Mesenchymal stem cell (in vitro differentiated cells and primary cell): ENCODE measurements at regions not wholly inside any gene's neighbourhood (a gene's known extent, or its start where the extent isn't known, plus 50 kb on each side); places are given as distances from the start of the nearest gene placed in this dataset.
A peak's percentile ranks its signal among the peaks of the same experiment; 100 is the strongest.

ENCODE experiments used
- DNase-seq: peaks from one replicate; pipeline ENCODE4 v3.0.0-alpha.2; 2013
- H2AFZ ChIP-seq: one replicate; pipeline ENCODE4 v1.6.1; 2013; ENCODE audit warnings: low read depth, mild to moderate bottlenecking, control low read depth, inconsistent platforms, low read length, moderate library complexity
- H2AK5ac ChIP-seq: 2 replicates; pipeline ENCODE4 v1.6.1; 2013; ENCODE audit warnings: low read length, moderate library complexity, mild to moderate bottlenecking, inconsistent platforms; ENCODE audit not compliant: severe bottlenecking
- H2BK120ac ChIP-seq: one replicate; pipeline ENCODE4 v1.6.1; 2013; ENCODE audit warnings: low read depth, mild to moderate bottlenecking, inconsistent platforms, low read length, moderate library complexity
- H2BK12ac ChIP-seq, 2 experiments: one replicate each; pipeline ENCODE4 v1.6.1; 2013; ENCODE audit warnings: inconsistent platforms in 2 of 2, low read length in 2 of 2, mild to moderate bottlenecking in 2 of 2, moderate library complexity in 2 of 2, control low read depth in 1 of 2
- H2BK15ac ChIP-seq: one replicate; pipeline ENCODE4 v1.6.1; 2013; ENCODE audit warnings: mild to moderate bottlenecking, low read depth, inconsistent platforms; ENCODE audit not compliant: poor library complexity, severe bottlenecking
- H2BK5ac ChIP-seq: 2 replicates; pipeline ENCODE4 v1.6.1; 2013; ENCODE audit warnings: low read depth, mild to moderate bottlenecking, low read length, control low read depth, inconsistent platforms; ENCODE audit not compliant: poor library complexity, severe bottlenecking
- H3K14ac ChIP-seq, 2 experiments: one replicate each; pipeline ENCODE4 v1.6.1; 2013; ENCODE audit warnings: inconsistent platforms in 2 of 2, low read length in 2 of 2, control low read depth in 1 of 2, mild to moderate bottlenecking in 1 of 2, moderate library complexity in 1 of 2
- H3K18ac ChIP-seq, 2 experiments: one replicate each; pipeline ENCODE4 v1.6.1; 2013; ENCODE audit warnings: inconsistent platforms in 2 of 2, low read length in 2 of 2, control low read depth in 1 of 2, low read depth in 1 of 2, mild to moderate bottlenecking in 1 of 2
- H3K23ac ChIP-seq, 2 experiments: one replicate each; pipeline ENCODE4 v1.6.1; 2013; ENCODE audit warnings: inconsistent platforms in 2 of 2, low read length in 2 of 2, mild to moderate bottlenecking in 2 of 2, moderate library complexity in 2 of 2, control low read depth in 1 of 2
- H3K27ac ChIP-seq: 2 replicates; pipeline ENCODE4 v1.5.1; 2013; ENCODE audit warnings: mild to moderate bottlenecking, moderate library complexity, low read length, control low read depth, inconsistent platforms; ENCODE audit not compliant: poor library complexity, severe bottlenecking
- H3K27me3 ChIP-seq, 2 experiments: 2 replicates each; pipeline versions ENCODE4 v1.6.1 to v1.7.0; 2013; ENCODE audit warnings: low read length in 2 of 2, mild to moderate bottlenecking in 2 of 2, moderate library complexity in 2 of 2, control low read depth in 1 of 2, inconsistent platforms in 1 of 2; ENCODE audit not compliant: control insufficient read depth in 1 of 2, insufficient read depth in 1 of 2
- H3K36me3 ChIP-seq, 2 experiments: 2 replicates each; pipeline versions ENCODE4 v1.6.1 to v1.7.0; 2013; ENCODE audit warnings: low read length in 2 of 2, control low read depth in 1 of 2, inconsistent platforms in 1 of 2, low read depth in 1 of 2, mild to moderate bottlenecking in 1 of 2; ENCODE audit not compliant: insufficient read depth in 2 of 2, control insufficient read depth in 1 of 2
- H3K4ac ChIP-seq, 2 experiments: one replicate each; pipeline ENCODE4 v1.6.1; 2013; ENCODE audit warnings: inconsistent platforms in 2 of 2, low read length in 2 of 2, mild to moderate bottlenecking in 2 of 2, moderate library complexity in 2 of 2, control low read depth in 1 of 2, low read depth in 1 of 2
- H3K4me1 ChIP-seq: 2 replicates; pipeline ENCODE4 v1.6.1; 2013; ENCODE audit warnings: low read depth, low read length, control low read depth; ENCODE audit not compliant: control insufficient read depth, insufficient read depth
- H3K4me2 ChIP-seq: 2 replicates; pipeline ENCODE4 v1.6.1; 2013; ENCODE audit warnings: low read length, mild to moderate bottlenecking, inconsistent platforms; ENCODE audit not compliant: poor library complexity, severe bottlenecking
- H3K4me3 ChIP-seq, 2 experiments: 2 replicates each; pipeline versions ENCODE4 v1.5.1 to v1.7.0; 2013; ENCODE audit warnings: low read length in 2 of 2, mild to moderate bottlenecking in 2 of 2, control low read depth in 1 of 2, low read depth in 1 of 2; ENCODE audit not compliant: insufficient read depth in 1 of 2
- H3K79me1 ChIP-seq: replicated peaks from 2 replicates; pipeline ENCODE4 v1.6.1; 2013; ENCODE audit warnings: mild to moderate bottlenecking, control low read depth, low read length, inconsistent platforms; ENCODE audit not compliant: poor library complexity, severe bottlenecking
- H3K9ac ChIP-seq: 2 replicates; pipeline ENCODE4 v1.7.0; 2013; ENCODE audit warnings: mild to moderate bottlenecking, low read length, moderate library complexity
- H3K9me3 ChIP-seq: 2 replicates; pipeline ENCODE4 v1.7.0; 2013; ENCODE audit warnings: mild to moderate bottlenecking, low read length; ENCODE audit not compliant: control insufficient read depth
- H4K8ac ChIP-seq: one replicate; pipeline ENCODE4 v1.6.1; 2013; ENCODE audit warnings: inconsistent platforms, mild to moderate bottlenecking, low read length, moderate library complexity
- H4K91ac ChIP-seq: one replicate; pipeline ENCODE4 v1.6.1; 2013; ENCODE audit warnings: mild to moderate bottlenecking, low read length, inconsistent platforms
- WGBS: methylation state at CpG from one replicate; pipeline ENCODE4 v1.1.7; 2013; ENCODE audit warnings: mixed read lengths; 5-methylcytosine and 5-hydroxymethylcytosine counted together

DNA sequence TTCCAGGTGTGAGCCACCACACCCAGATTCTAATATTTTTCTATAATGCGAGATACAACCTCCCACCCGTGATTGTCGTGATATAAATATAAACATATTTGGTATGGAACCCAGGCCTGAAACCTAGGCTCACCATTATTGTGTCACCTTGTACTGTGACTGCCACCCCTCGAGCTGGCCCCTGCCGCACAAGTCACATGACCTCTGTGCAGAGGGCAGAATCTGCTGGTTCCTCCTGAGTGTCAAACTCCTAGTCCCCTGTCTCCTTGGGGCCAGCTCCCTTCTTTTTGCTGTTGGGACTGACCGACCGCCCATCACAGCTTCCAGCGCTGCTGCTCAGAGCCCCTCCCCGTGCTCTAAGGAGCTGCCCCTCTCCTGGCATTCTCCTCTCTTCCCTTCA lies 86.4 kb downstream of the RSPH3 start:
- no peak overlapping the region for H4K8ac ChIP-seq
- H3K36me3 ChIP-seq = no peaks in the 10 kb centered on the region
- H3K18ac ChIP-seq = no peak overlapping the region
- H3K9ac ChIP-seq = no peak overlapping the region
- H3K27me3 ChIP-seq = peaks cover 0 to 20% of the 10 kb centered on the region in 2 experiments
- no peaks in the 10 kb centered on the region for H3K9me3 ChIP-seq
- H3K23ac ChIP-seq = no peak overlapping the region
- no peak overlapping the region for H4K91ac ChIP-seq
- no peak overlapping the region for H2BK15ac ChIP-seq
- H2BK12ac ChIP-seq = no peak overlapping the region
- no peak overlapping the region for H2AK5ac ChIP-seq
- no peak overlapping the region for H3K4me3 ChIP-seq
- H3K14ac ChIP-seq = no peak overlapping the region
- no peak overlapping the region for H3K27ac ChIP-seq
- peaks cover 6% of the 10 kb centered on the region for H3K4me1 ChIP-seq
- no peak overlapping the region for H2AFZ ChIP-seq
- no peak for DNase-seq
- WGBS = 86% methylated on average over 8 of the region's 9 CpGs
- no peak overlapping the region for H3K4me2 ChIP-seq
- H3K79me1 ChIP-seq = no peaks in the 10 kb centered on the region
- no peak overlapping the region for H2BK120ac ChIP-seq
- no peak overlapping the region for H3K4ac ChIP-seq
- H2BK5ac ChIP-seq = no peak overlapping the region

DNA sequence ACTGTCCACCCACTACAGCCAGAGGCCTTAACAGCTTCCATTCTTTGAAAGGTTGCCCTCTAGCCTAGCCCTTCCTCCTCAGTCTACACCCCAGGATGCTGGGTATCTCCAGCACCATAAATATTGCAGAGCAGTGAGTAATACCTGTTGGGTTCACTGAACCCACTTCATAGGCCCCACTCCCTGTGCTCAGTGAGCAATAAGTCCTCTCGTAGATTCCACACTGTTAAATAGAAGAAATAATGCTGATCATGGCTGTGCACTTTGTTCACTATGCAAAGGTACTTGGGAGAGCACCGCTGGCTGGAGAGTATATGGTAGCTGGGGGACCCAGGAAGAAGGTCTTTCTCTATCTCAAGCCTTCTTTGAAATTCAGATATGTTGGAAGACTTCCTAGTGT lies 87.3 kb downstream of the RSPH3 start:
- peaks cover 0 to 20% of the 10 kb centered on the region in 2 experiments for H3K27me3 ChIP-seq
- WGBS = 96% methylated on average over 2 of the region's 2 CpGs

GRCh38 chr6:158911746-158912480 lies 88.1 kb downstream of the RSPH3 start:
- Histone ChIP-seq H4K91ac (no peak overlapping the region), H3K79me1 (no peaks in the 10 kb centered on the region), H2AK5ac (no peak overlapping the region), H4K8ac (no peak overlapping the region), H2BK5ac (no peak overlapping the region), H3K23ac (no peak overlapping the region), H2BK12ac (no peak overlapping the region), H3K4ac (no peak overlapping the region), H2BK120ac (no peak overlapping the region), H3K4me3 (no peak overlapping the region), H3K18ac (no peak overlapping the region), H3K27me3 (peaks cover 0 to 20% of the 10 kb centered on the region in 2 experiments), H2BK15ac (no peak overlapping the region), H3K9me3 (peaks cover 5% of the 10 kb centered on the region), H3K4me2 (no peak overlapping the region), H3K36me3 (no peaks in the 10 kb centered on the region), H3K27ac (no peak overlapping the region), H3K9ac (no peak overlapping the region), H3K14ac (no peak overlapping the region), H2AFZ (no peak overlapping the region), H3K4me1 (peaks cover 2% of the 10 kb centered on the region)
- no peak for DNase-seq
- 91% methylated on average over 5 of the region's 5 CpGs for WGBS

More for the DNA sequence above, 87.3 kb downstream of the RSPH3 start:
- no peak overlapping the region for H3K4ac ChIP-seq
- no peak overlapping the region for H4K8ac ChIP-seq
- no peak overlapping the region for H3K18ac ChIP-seq
- H3K4me1 ChIP-seq = peaks cover 6% of the 10 kb centered on the region
- no peak overlapping the region for H4K91ac ChIP-seq
- H3K23ac ChIP-seq = no peak overlapping the region
- H3K14ac ChIP-seq = no peak overlapping the region
- H3K79me1 ChIP-seq = no peaks in the 10 kb centered on the region
- no peak overlapping the region for H2AFZ ChIP-seq
- no peak for DNase-seq
- peak overlapping the region; percentile 54 for H2AK5ac ChIP-seq
- H2BK5ac ChIP-seq = no peak overlapping the region
- no peaks in the 10 kb centered on the region for H3K36me3 ChIP-seq
- H2BK12ac ChIP-seq = no peak overlapping the region
- H3K9ac ChIP-seq = no peak overlapping the region
- H3K9me3 ChIP-seq = peaks cover 5% of the 10 kb centered on the region
- H2BK15ac ChIP-seq = no peak overlapping the region
- no peak overlapping the region for H2BK120ac ChIP-seq
- H3K27ac ChIP-seq = no peak overlapping the region
- no peak overlapping the region for H3K4me3 ChIP-seq
- H3K4me2 ChIP-seq = no peak overlapping the region

- H2AK5ac ChIP-seq = no peak overlapping the region
- no peaks in the 10 kb centered on the region for H3K79me1 ChIP-seq
- peaks cover 12% of the 10 kb centered on the region for H3K9me3 ChIP-seq
- H2AFZ ChIP-seq = no peak overlapping the region
- no peak for DNase-seq
- H3K27ac ChIP-seq = no peak overlapping the region
- WGBS = 39% methylated on average over 11 of the region's 12 CpGs
- H4K8ac ChIP-seq = peak overlapping the region; percentile 28
- no peak overlapping the region for H2BK12ac ChIP-seq
- H2BK5ac ChIP-seq = no peak overlapping the region
- H3K9ac ChIP-seq = no peak overlapping the region
- H3K4ac ChIP-seq = no peak overlapping the region
- no peak overlapping the region for H2BK120ac ChIP-seq
- no peak overlapping the region for H3K18ac ChIP-seq
- H3K14ac ChIP-seq = no peak overlapping the region
- peaks cover 2% of the 10 kb centered on the region for H3K4me1 ChIP-seq
- H3K23ac ChIP-seq = no peak overlapping the region
- H3K4me3 ChIP-seq = no peak overlapping the region
- no peak overlapping the region for H4K91ac ChIP-seq
- no peaks in the 10 kb centered on the region for H3K36me3 ChIP-seq
- H2BK15ac ChIP-seq = no peak overlapping the region
- no peak overlapping the region for H3K4me2 ChIP-seq
- H3K27me3 ChIP-seq = peaks cover 0 to 20% of the 10 kb centered on the region in 2 experiments
Observed at GRCh38 chr6:158910484-158911440, 89.2 kb downstream of the RSPH3 start.
